IPS DF 4.7 (cell line): ENCODE measurements at regions not wholly inside any gene's neighbourhood (a gene's known extent, or its start where the extent isn't known, plus 50 kb on each side); places are given as distances from the start of the nearest gene placed in this dataset.

ENCODE experiments used
- DNase-seq: peaks from one replicate; pipeline ENCODE4 v3.0.0-alpha.2; 2013; ENCODE audit warnings: low spot score; ENCODE audit errors: extremely low read depth

- DNase-seq = no peak
Observed at GRCh38 chr5:60196385-60197113, 303.0 kb upstream of the PDE4D start.

- no peak for DNase-seq
Observed at GRCh38 chr5:60195551-60195950, 302.0 kb upstream of the PDE4D start.

GRCh38 chr5:60195083-60195482, 301.6 kb upstream of the PDE4D start:
- DNase-seq = no peak

GRCh38 chr5:60185231-60186099, 291.9 kb upstream of the PDE4D start:
- DNase-seq = no peak

GRCh38 chr5:60184606-60185005, 291.1 kb upstream of the PDE4D start:
- no peak for DNase-seq

- no peak for DNase-seq
Observed at GRCh38 chr5:60183881-60184280, 290.4 kb upstream of the PDE4D start.

GRCh38 chr5:60178101-60178500, 284.6 kb upstream of the PDE4D start:
- no peak for DNase-seq

- DNase-seq = no peak
Observed at GRCh38 chr5:60177596-60177995, 284.1 kb upstream of the PDE4D start.

- DNase-seq = no peak
Observed at GRCh38 chr5:60173667-60174066, 280.1 kb upstream of the PDE4D start.

GRCh38 chr5:60163762-60164161, 270.2 kb upstream of the PDE4D start:
- no peak for DNase-seq

- DNase-seq = no peak
Observed at GRCh38 chr5:60162441-60162840, 268.9 kb upstream of the PDE4D start.

- no peak for DNase-seq
Observed at GRCh38 chr5:60161340-60161934, 267.9 kb upstream of the PDE4D start.

- DNase-seq = no peak
Observed at GRCh38 chr5:60149081-60149480, 255.6 kb upstream of the PDE4D start.

GRCh38 chr5:60148366-60148765, 254.8 kb upstream of the PDE4D start:
- DNase-seq = no peak

GRCh38 chr5:60147791-60148190, 254.3 kb upstream of the PDE4D start:
- DNase-seq = no peak

GRCh38 chr5:60143942-60144549, 250.5 kb upstream of the PDE4D start:
- DNase-seq = no peak

- DNase-seq = no peak
Observed at GRCh38 chr5:60141119-60141518, 247.6 kb upstream of the PDE4D start.

- no peak for DNase-seq
Observed at GRCh38 chr5:60136841-60137240, 243.3 kb upstream of the PDE4D start.

GRCh38 chr5:60131504-60131903, 238.0 kb upstream of the PDE4D start:
- DNase-seq = no peak

- DNase-seq = no peak
Observed at GRCh38 chr5:60125636-60126035, 232.1 kb upstream of the PDE4D start.

- DNase-seq = no peak
Observed at GRCh38 chr5:60102961-60103693, 209.6 kb upstream of the PDE4D start.
